ENCODE measurements at regions not wholly inside any gene's neighbourhood (a gene's known extent, or its start where the extent isn't known, plus 50 kb on each side); places are given as distances from the start of the nearest gene placed in this dataset.

DNA sequence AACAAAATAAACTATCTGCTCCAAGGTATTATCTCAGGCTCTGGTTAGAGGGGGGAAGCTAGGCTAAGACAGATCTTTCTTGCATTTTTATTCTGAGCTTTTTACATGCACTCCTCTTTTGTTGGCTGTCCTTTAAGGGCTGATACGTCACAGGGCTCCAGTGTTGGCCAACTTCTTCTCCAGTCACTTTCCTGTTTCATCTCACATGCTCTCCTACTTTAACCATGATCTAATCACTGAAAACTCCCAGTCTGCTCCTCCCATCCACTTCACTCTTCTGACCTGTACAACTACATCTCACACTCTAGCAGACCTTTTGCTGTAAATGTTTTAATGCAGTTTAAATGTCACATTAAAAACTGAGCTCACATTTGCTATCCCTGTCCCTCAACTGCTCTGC is 510.0 kb upstream of the KLF12 start:
- no peak overlapping the region for H3K9ac ChIP-seq (ENCODE audit: low read length)
- no peaks in the 10 kb centered on the region for H3K27me3 ChIP-seq (ENCODE audit: control insufficient read depth in 1 of 2, insufficient read depth in 2 of 2, low read length in 2 of 2)
- H3K9me3 ChIP-seq (ENCODE audit: low read length) = no peaks in the 10 kb centered on the region
- H3K27ac ChIP-seq (ENCODE audit: low read depth, low read length) = no peak overlapping the region
- H3K36me3 ChIP-seq (ENCODE audit: insufficient read depth, low read length) = no peaks in the 10 kb centered on the region
- H3K4me1 ChIP-seq (ENCODE audit: insufficient read depth, low read length) = no peaks in the 10 kb centered on the region
- H3K4me3 ChIP-seq (ENCODE audit: low read depth in 1 of 2, low read length in 2 of 2) = no peak overlapping the region

- no peak overlapping the region for H3K9ac ChIP-seq (ENCODE audit: low read length)
- H3K9me3 ChIP-seq (ENCODE audit: low read length) = no peaks in the 10 kb centered on the region
- no peak overlapping the region for H3K4me3 ChIP-seq (ENCODE audit: low read depth in 1 of 2, low read length in 2 of 2)
- no peaks in the 10 kb centered on the region for H3K4me1 ChIP-seq (ENCODE audit: insufficient read depth, low read length)
- H3K36me3 ChIP-seq (ENCODE audit: insufficient read depth, low read length) = no peaks in the 10 kb centered on the region
- H3K27ac ChIP-seq (ENCODE audit: low read depth, low read length) = no peak overlapping the region
- H3K27me3 ChIP-seq (ENCODE audit: control insufficient read depth in 1 of 2, insufficient read depth in 2 of 2, low read length in 2 of 2) = no peaks in the 10 kb centered on the region
Observed at GRCh38 chr13:74641586-74641985, 507.4 kb upstream of the KLF12 start.

GRCh38 chr13:74633734-74634133 is 499.5 kb upstream of the KLF12 start:
- H3K27ac ChIP-seq (ENCODE audit: low read depth, low read length) = no peak overlapping the region
- H3K9me3 ChIP-seq (ENCODE audit: low read length) = no peaks in the 10 kb centered on the region
- H3K36me3 ChIP-seq (ENCODE audit: insufficient read depth, low read length) = no peaks in the 10 kb centered on the region
- no peaks in the 10 kb centered on the region for H3K4me1 ChIP-seq (ENCODE audit: insufficient read depth, low read length)
- no peak overlapping the region for H3K9ac ChIP-seq (ENCODE audit: low read length)
- no peaks in the 10 kb centered on the region for H3K27me3 ChIP-seq (ENCODE audit: control insufficient read depth in 1 of 2, insufficient read depth in 2 of 2, low read length in 2 of 2)
- H3K4me3 ChIP-seq (ENCODE audit: low read depth in 1 of 2, low read length in 2 of 2) = no peak overlapping the region

DNA sequence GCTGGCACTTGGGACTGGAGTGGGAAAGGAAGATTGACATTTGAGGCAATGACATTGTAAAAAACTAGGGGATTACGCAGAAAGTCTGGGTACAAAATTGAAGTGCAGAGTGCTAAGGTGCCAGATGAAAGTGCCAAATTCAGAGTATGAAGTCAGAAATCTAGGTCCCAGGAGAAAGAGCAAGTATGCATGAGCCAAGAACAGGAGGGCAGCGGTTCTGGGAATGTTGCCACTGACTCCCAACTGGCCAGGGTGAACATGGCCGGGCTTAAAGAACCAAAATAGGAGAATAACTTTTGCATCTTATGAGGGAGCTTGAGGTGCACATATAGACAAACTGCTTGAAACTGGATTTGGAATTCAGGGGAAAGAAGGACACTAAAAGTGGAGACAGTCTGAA is 495.8 kb upstream of the KLF12 start:
- H3K9me3 ChIP-seq (ENCODE audit: low read length) = no peaks in the 10 kb centered on the region
- H3K4me3 ChIP-seq (ENCODE audit: low read depth in 1 of 2, low read length in 2 of 2) = no peak overlapping the region
- no peaks in the 10 kb centered on the region for H3K27me3 ChIP-seq (ENCODE audit: control insufficient read depth in 1 of 2, insufficient read depth in 2 of 2, low read length in 2 of 2)
- H3K27ac ChIP-seq (ENCODE audit: low read depth, low read length) = no peak overlapping the region
- no peaks in the 10 kb centered on the region for H3K4me1 ChIP-seq (ENCODE audit: insufficient read depth, low read length)
- H3K9ac ChIP-seq (ENCODE audit: low read length) = no peak overlapping the region
- H3K36me3 ChIP-seq (ENCODE audit: insufficient read depth, low read length) = no peaks in the 10 kb centered on the region

DNA sequence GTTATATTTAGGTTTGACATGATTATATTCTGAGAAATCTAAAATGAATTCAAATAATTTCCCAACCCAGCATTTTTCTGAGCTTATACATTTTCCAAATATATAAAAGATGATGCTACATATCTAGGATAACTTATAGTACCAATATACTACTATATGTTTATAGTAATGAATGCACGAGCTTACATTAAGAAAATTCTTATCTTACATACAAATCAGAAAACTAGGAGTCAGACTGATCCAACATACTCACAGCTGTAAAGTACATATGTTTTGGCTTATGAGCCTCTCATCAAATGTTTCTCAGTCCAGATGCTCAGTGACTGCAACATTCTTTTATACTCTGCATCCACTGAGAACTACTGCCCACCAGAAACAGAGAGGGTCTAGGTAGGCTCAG is 491.3 kb upstream of the KLF12 start:
- H3K27ac ChIP-seq (ENCODE audit: low read depth, low read length) = no peak overlapping the region
- no peaks in the 10 kb centered on the region for H3K4me1 ChIP-seq (ENCODE audit: insufficient read depth, low read length)
- no peak overlapping the region for H3K9ac ChIP-seq (ENCODE audit: low read length)
- no peak overlapping the region for H3K4me3 ChIP-seq (ENCODE audit: low read depth in 1 of 2, low read length in 2 of 2)
- no peaks in the 10 kb centered on the region for H3K36me3 ChIP-seq (ENCODE audit: insufficient read depth, low read length)
- H3K27me3 ChIP-seq (ENCODE audit: control insufficient read depth in 1 of 2, insufficient read depth in 2 of 2, low read length in 2 of 2) = no peaks in the 10 kb centered on the region
- no peaks in the 10 kb centered on the region for H3K9me3 ChIP-seq (ENCODE audit: low read length)

DNA sequence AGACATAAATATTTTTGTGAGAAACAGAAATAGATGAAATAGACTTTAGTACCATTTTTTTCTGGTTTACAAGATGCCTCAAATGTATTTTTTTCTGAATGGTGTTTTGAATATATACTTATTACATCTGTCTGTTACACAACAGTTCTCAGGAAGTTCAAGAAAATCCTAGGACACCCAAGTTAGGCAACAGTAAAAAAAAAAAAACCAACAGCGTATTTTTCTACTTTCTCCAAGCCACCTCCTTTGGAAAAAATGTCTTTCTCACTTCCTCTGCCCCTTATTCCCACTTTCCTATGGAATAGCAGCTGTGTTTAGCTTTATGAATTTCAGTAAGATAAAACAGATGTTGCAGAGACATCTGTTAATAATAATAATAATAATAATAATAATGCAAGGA is 489.6 kb upstream of the KLF12 start:
- no peaks in the 10 kb centered on the region for H3K4me1 ChIP-seq (ENCODE audit: insufficient read depth, low read length)
- no peaks in the 10 kb centered on the region for H3K36me3 ChIP-seq (ENCODE audit: insufficient read depth, low read length)
- H3K27me3 ChIP-seq (ENCODE audit: control insufficient read depth in 1 of 2, insufficient read depth in 2 of 2, low read length in 2 of 2) = no peaks in the 10 kb centered on the region
- H3K9ac ChIP-seq (ENCODE audit: low read length) = no peak overlapping the region
- H3K9me3 ChIP-seq (ENCODE audit: low read length) = no peaks in the 10 kb centered on the region
- no peak overlapping the region for H3K27ac ChIP-seq (ENCODE audit: low read depth, low read length)
- H3K4me3 ChIP-seq (ENCODE audit: low read depth in 1 of 2, low read length in 2 of 2) = no peak overlapping the region

DNA sequence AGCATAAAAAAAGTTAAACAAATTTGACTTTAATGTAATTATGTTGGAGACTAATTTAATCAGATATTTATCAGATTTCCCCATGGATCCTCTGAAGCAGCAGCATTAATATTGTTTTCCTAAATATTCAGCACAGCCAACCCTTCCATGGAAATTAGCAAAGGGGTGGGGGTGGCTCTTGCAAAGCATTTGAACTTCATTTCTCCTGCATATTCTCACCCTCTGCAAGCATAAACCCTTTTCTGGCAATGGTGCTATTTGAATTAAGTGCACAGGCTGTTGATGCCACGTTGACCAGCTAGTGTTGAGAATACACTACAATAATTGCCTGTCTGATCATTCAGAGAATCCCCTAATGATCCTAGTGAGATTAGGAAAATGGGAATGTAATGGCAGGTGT is 488.1 kb upstream of the KLF12 start:
- Histone ChIP-seq H3K9me3 (ENCODE audit: low read length) (no peaks in the 10 kb centered on the region), H3K9ac (ENCODE audit: low read length) (no peak overlapping the region)

DNA sequence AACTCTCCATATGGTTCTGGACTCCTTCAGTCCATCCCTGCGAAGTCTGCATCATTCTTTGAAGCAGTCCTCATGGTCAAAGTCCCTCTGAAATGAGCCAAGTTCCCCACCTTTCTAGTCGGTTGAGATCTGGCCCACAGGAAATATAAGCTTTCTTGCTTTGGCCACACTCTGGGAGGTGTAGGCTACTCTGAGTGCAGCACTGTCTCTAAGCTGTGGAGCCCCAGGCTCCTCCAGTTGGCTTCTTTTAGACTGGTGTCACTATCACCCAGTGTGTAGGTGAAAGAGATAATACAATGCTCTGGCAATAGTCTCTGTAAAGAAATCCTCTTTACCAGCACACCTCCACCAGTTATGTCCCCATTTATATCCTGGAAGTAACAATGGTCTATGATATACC is 486.5 kb upstream of the KLF12 start:
- H3K4me3 ChIP-seq (ENCODE audit: low read depth in 1 of 2, low read length in 2 of 2) = no peak overlapping the region
- no peaks in the 10 kb centered on the region for H3K4me1 ChIP-seq (ENCODE audit: insufficient read depth, low read length)
- no peak overlapping the region for H3K27ac ChIP-seq (ENCODE audit: low read depth, low read length)
- no peak overlapping the region for H3K9ac ChIP-seq (ENCODE audit: low read length)
- no peaks in the 10 kb centered on the region for H3K9me3 ChIP-seq (ENCODE audit: low read length)
- no peaks in the 10 kb centered on the region for H3K27me3 ChIP-seq (ENCODE audit: control insufficient read depth in 1 of 2, insufficient read depth in 2 of 2, low read length in 2 of 2)
- no peaks in the 10 kb centered on the region for H3K36me3 ChIP-seq (ENCODE audit: insufficient read depth, low read length)

More for the DNA sequence above, 488.1 kb upstream of the KLF12 start:
- Histone ChIP-seq H3K27ac (ENCODE audit: low read depth, low read length) (no peak overlapping the region), H3K4me3 (ENCODE audit: low read depth in 1 of 2, low read length in 2 of 2) (no peak overlapping the region), H3K36me3 (ENCODE audit: insufficient read depth, low read length) (no peaks in the 10 kb centered on the region), H3K4me1 (ENCODE audit: insufficient read depth, low read length) (no peaks in the 10 kb centered on the region), H3K27me3 (ENCODE audit: control insufficient read depth in 1 of 2, insufficient read depth in 2 of 2, low read length in 2 of 2) (no peaks in the 10 kb centered on the region)

DNA sequence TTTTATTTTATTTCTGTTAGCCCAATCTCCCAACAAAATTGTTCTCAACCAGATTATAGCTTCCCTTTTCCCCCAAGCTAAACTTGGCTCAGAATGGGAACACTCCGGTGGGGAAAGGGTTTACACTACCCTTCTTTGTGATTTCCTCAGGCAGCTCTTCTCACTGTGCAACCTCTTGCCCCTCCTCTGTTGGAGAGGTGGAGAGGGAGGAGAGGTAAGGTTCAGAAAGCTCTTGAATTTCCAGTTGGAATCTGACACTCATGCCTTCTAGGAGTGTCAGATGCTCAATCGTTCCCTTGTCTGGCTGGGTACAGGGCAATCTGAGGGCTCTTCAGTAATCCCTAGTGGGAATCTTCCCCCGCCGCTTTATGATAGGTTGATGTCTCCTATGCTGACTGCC is 486.1 kb upstream of the KLF12 start:
- no peaks in the 10 kb centered on the region for H3K36me3 ChIP-seq (ENCODE audit: insufficient read depth, low read length)
- no peaks in the 10 kb centered on the region for H3K4me1 ChIP-seq (ENCODE audit: insufficient read depth, low read length)
- H3K27ac ChIP-seq (ENCODE audit: low read depth, low read length) = no peak overlapping the region
- H3K4me3 ChIP-seq (ENCODE audit: low read depth in 1 of 2, low read length in 2 of 2) = no peak overlapping the region
- H3K9ac ChIP-seq (ENCODE audit: low read length) = no peak overlapping the region
- H3K9me3 ChIP-seq (ENCODE audit: low read length) = no peaks in the 10 kb centered on the region
- no peaks in the 10 kb centered on the region for H3K27me3 ChIP-seq (ENCODE audit: control insufficient read depth in 1 of 2, insufficient read depth in 2 of 2, low read length in 2 of 2)

DNA sequence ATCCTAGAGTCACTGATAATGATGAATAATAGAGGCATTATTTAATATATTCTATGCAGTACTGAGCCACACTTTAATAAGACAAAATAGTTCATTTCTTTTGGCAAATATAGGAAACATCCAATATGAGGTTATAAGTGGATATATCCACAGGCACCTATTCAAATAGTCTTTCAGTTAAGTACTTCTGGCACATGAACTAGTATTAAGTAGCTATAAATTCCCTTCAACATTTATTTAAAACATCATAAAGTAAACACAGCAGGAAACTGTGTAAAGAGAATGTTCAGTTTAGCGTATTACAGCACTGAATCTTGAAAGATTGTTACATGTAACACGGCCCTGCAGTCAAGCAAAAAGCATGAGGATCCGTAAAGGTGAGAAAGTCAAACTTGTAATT is 463.3 kb upstream of the KLF12 start:
- Histone ChIP-seq H3K9ac (ENCODE audit: low read length) (no peak overlapping the region), H3K4me3 (ENCODE audit: low read depth in 1 of 2, low read length in 2 of 2) (no peak overlapping the region), H3K4me1 (ENCODE audit: insufficient read depth, low read length) (no peaks in the 10 kb centered on the region), H3K27me3 (ENCODE audit: control insufficient read depth in 1 of 2, insufficient read depth in 2 of 2, low read length in 2 of 2) (no peaks in the 10 kb centered on the region), H3K36me3 (ENCODE audit: insufficient read depth, low read length) (no peaks in the 10 kb centered on the region), H3K27ac (ENCODE audit: low read depth, low read length) (no peak overlapping the region), H3K9me3 (ENCODE audit: low read length) (no peaks in the 10 kb centered on the region)

GRCh38 chr13:74596691-74597090 is 462.5 kb upstream of the KLF12 start:
- H3K4me1 ChIP-seq (ENCODE audit: insufficient read depth, low read length) = no peaks in the 10 kb centered on the region
- H3K4me3 ChIP-seq (ENCODE audit: low read depth in 1 of 2, low read length in 2 of 2) = no peak overlapping the region
- H3K9me3 ChIP-seq (ENCODE audit: low read length) = no peaks in the 10 kb centered on the region

DNA sequence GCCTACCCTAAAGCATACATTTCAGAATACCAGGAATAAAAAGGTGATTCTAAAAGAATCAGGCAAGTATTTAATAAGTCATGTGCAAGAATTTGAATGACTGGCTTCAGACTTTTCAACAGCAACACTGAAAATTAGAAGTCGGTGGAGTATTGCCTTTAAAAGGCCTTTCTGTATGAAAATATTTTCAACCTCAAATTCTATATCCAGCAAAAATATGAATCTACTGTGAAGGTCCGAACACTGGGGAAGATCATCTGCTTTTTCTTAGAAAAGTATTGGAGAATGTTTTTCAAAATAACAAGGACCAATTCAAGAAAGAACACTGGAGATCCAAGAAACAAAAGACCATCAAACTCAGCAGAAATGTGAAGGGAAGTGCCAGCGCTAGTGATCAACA is 459.5 kb upstream of the KLF12 start:
- Histone ChIP-seq H3K9me3 (ENCODE audit: low read length) (no peaks in the 10 kb centered on the region), H3K9ac (ENCODE audit: low read length) (no peak overlapping the region)

More at GRCh38 chr13:74596691-74597090, 462.5 kb upstream of the KLF12 start:
- Histone ChIP-seq H3K27ac (ENCODE audit: low read depth, low read length) (no peak overlapping the region), H3K9ac (ENCODE audit: low read length) (no peak overlapping the region), H3K27me3 (ENCODE audit: control insufficient read depth in 1 of 2, insufficient read depth in 2 of 2, low read length in 2 of 2) (no peaks in the 10 kb centered on the region), H3K36me3 (ENCODE audit: insufficient read depth, low read length) (no peaks in the 10 kb centered on the region)

More for the DNA sequence above, 459.5 kb upstream of the KLF12 start:
- Histone ChIP-seq H3K27ac (ENCODE audit: low read depth, low read length) (no peak overlapping the region), H3K36me3 (ENCODE audit: insufficient read depth, low read length) (no peaks in the 10 kb centered on the region), H3K4me1 (ENCODE audit: insufficient read depth, low read length) (no peaks in the 10 kb centered on the region), H3K27me3 (ENCODE audit: control insufficient read depth in 1 of 2, insufficient read depth in 2 of 2, low read length in 2 of 2) (no peaks in the 10 kb centered on the region), H3K4me3 (ENCODE audit: low read depth in 1 of 2, low read length in 2 of 2) (no peak overlapping the region)
